DOHH2 (cell line): ENCODE measurements at regions not wholly inside any gene's neighbourhood (a gene's known extent, or its start where the extent isn't known, plus 50 kb on each side); places are given as distances from the start of the nearest gene placed in this dataset.

Experiments used
- H3F3A ChIP-seq: fragments of 200-600 bp; sonication (generic), shearing (Covaris generic); 2 replicates; pipeline ENCODE4 v1.6.0; 2016; ENCODE audit warnings: antibody characterized with exemption, mild to moderate bottlenecking; ENCODE audit not compliant: control insufficient read depth, insufficient read depth
- H3K27ac ChIP-seq: fragments of 200-600 bp; sonication (generic); 2 replicates; pipeline ENCODE4 v1.5.1; 2014; ENCODE audit warnings: low read depth, mild to moderate bottlenecking, low read length, moderate library complexity
- H3K27me3 ChIP-seq: fragments of 200-600 bp; sonication (generic); 2 replicates; pipeline ENCODE4 v1.6.1; 2014; ENCODE audit warnings: mild to moderate bottlenecking, low read length, mixed read lengths; ENCODE audit not compliant: control insufficient read depth
- H3K36me3 ChIP-seq: fragments of 200-600 bp; sonication (generic); 2 replicates; pipeline ENCODE4 v1.6.1; 2014; ENCODE audit warnings: mild to moderate bottlenecking, low read length, moderate library complexity, mixed read lengths; ENCODE audit not compliant: control insufficient read depth
- H3K4me1 ChIP-seq: fragments of 200-600 bp; sonication (generic); 2 replicates; pipeline ENCODE4 v1.6.1; 2014; ENCODE audit warnings: mild to moderate bottlenecking, low read length, mixed read lengths; ENCODE audit not compliant: control insufficient read depth
- H3K4me2 ChIP-seq: fragments of 200-600 bp; sonication (generic); 2 replicates; pipeline ENCODE4 v1.6.0; 2014; ENCODE audit warnings: mild to moderate bottlenecking, low read length, moderate library complexity
- H3K4me3 ChIP-seq: fragments of 200-600 bp; sonication (generic); 2 replicates; pipeline ENCODE4 v1.5.1; 2014; ENCODE audit warnings: mild to moderate bottlenecking, low read length, mixed read lengths
- H3K79me2 ChIP-seq: fragments of 200-600 bp; sonication (generic); 2 replicates; pipeline ENCODE4 v1.6.1; 2014; ENCODE audit warnings: mild to moderate bottlenecking, low read length, mixed read lengths; ENCODE audit not compliant: control insufficient read depth
- H3K9me2 ChIP-seq: fragments of 200-600 bp; sonication (generic); replicated peaks from 2 replicates; pipeline ENCODE4 v1.6.1; 2014; ENCODE audit warnings: mild to moderate bottlenecking, low read length, mixed read lengths; ENCODE audit not compliant: control insufficient read depth
- H3K9me3 ChIP-seq: fragments of 200-600 bp; sonication (generic); 2 replicates; pipeline ENCODE4 v1.6.1; 2014; ENCODE audit warnings: antibody characterized with exemption, low read length, mixed read lengths; ENCODE audit not compliant: control insufficient read depth, insufficient read depth
- H4K20me1 ChIP-seq: fragments of 200-600 bp; sonication (generic); 2 replicates; pipeline ENCODE4 v1.6.0; 2014; ENCODE audit warnings: low read depth, mild to moderate bottlenecking, antibody characterized with exemption, low read length, moderate library complexity; ENCODE audit not compliant: control insufficient read depth, insufficient read depth
- CTCF ChIP-seq: fragments of 200-600 bp; sonication (generic); IDR thresholded peaks from one replicate; pipeline ENCODE4 v1.5.1; 2014; ENCODE audit warnings: antibody characterized with exemption, mild to moderate bottlenecking, low read depth, low read length; ENCODE audit not compliant: poor library complexity, severe bottlenecking
- EZH2phosphoT487 ChIP-seq: fragments of 200-600 bp; sonication (generic); IDR thresholded peaks from 2 replicates; pipeline ENCODE4 v1.6.1; 2017; ENCODE audit warnings: borderline replicate concordance, mild to moderate bottlenecking, antibody characterized with exemption, low read length, moderate library complexity, mixed read lengths

- Histone ChIP-seq H3K9me2 (no peaks in the 10 kb centered on the region), H3K4me2 (no peak overlapping the region), H3K36me3 (no peaks in the 10 kb centered on the region), H3K4me1 (no peaks in the 10 kb centered on the region), H3K27me3 (no peaks in the 10 kb centered on the region), H3K27ac (no peak overlapping the region), H3F3A (no peaks in the 10 kb centered on the region), H3K4me3 (no peak overlapping the region), H3K79me2 (no peaks in the 10 kb centered on the region), H3K9me3 (no peaks in the 10 kb centered on the region), H4K20me1 (no peaks in the 10 kb centered on the region)
- no peak for TF ChIP-seq EZH2phosphoT487
- TF ChIP-seq CTCF = no peak
Observed at GRCh38 chr7:136274636-136275345, 297.6 kb upstream of the MTPN start.

- no peaks in the 10 kb centered on the region for H3K27me3 ChIP-seq
- no peak overlapping the region for H3K4me2 ChIP-seq
- no peak overlapping the region for H3K4me3 ChIP-seq
- H3F3A ChIP-seq = no peaks in the 10 kb centered on the region
- no peaks in the 10 kb centered on the region for H3K79me2 ChIP-seq
- H3K36me3 ChIP-seq = no peaks in the 10 kb centered on the region
- no peak overlapping the region for H3K27ac ChIP-seq
- no peaks in the 10 kb centered on the region for H3K9me2 ChIP-seq
- no peak for TF ChIP-seq CTCF
- no peak for TF ChIP-seq EZH2phosphoT487
- H3K9me3 ChIP-seq = no peaks in the 10 kb centered on the region
- H4K20me1 ChIP-seq = no peaks in the 10 kb centered on the region
- H3K4me1 ChIP-seq = no peaks in the 10 kb centered on the region
Observed at GRCh38 chr7:136272934-136273333, 295.8 kb upstream of the MTPN start.

- TF ChIP-seq CTCF (no peak), EZH2phosphoT487 (no peak)
- no peaks in the 10 kb centered on the region; the same call in 1 of the 2 replicates for H3K9me3 ChIP-seq
- H3K36me3 ChIP-seq = no peaks in the 10 kb centered on the region
- no peaks in the 10 kb centered on the region for H3F3A ChIP-seq
- no peaks in the 10 kb centered on the region for H3K79me2 ChIP-seq
- no peak overlapping the region for H3K4me3 ChIP-seq
- H3K27ac ChIP-seq = no peak overlapping the region
- no peaks in the 10 kb centered on the region for H3K4me1 ChIP-seq
- no peaks in the 10 kb centered on the region for H3K9me2 ChIP-seq
- no peaks in the 10 kb centered on the region for H3K27me3 ChIP-seq
- no peaks in the 10 kb centered on the region for H4K20me1 ChIP-seq
- H3K4me2 ChIP-seq = no peak overlapping the region
Observed at GRCh38 chr7:136267822-136268221, 290.7 kb upstream of the MTPN start.
